HG02884 (cell line): ENCODE measurements at regions not wholly inside any gene's neighbourhood (a gene's known extent, or its start where the extent isn't known, plus 50 kb on each side); places are given as distances from the start of the nearest gene placed in this dataset.
"Not testable (repeated sequence)": the region's sequence is repeated elsewhere in the genome, so short reads cannot be mapped to it uniquely, and the experiment has no call there.

ENCODE experiments used
- ATAC-seq: cut with Tn5 transposase; IDR thresholded peaks from one replicate; pipeline ENCODE4 v1.9.1; 2021; ENCODE audit warnings: mild to moderate bottlenecking, moderate library complexity; ENCODE audit not compliant: unreplicated experiment

GRCh38 chr18:59980188-59980637 lies 80.4 kb downstream of the PMAIP1 start:
- no peak for ATAC-seq

- no peak for ATAC-seq
Observed at GRCh38 chr18:59971871-59972428, 72.2 kb downstream of the PMAIP1 start.

- ATAC-seq: not testable (repeated sequence)
Observed at GRCh38 chr18:59971144-59971543, 71.3 kb downstream of the PMAIP1 start.

- ATAC-seq: not testable (repeated sequence)
Observed at GRCh38 chr18:59969477-59970028, 69.8 kb downstream of the PMAIP1 start.

- ATAC-seq: no peak
Observed at GRCh38 chr18:59968583-59968982, 68.8 kb downstream of the PMAIP1 start.

- no peak for ATAC-seq
Observed at GRCh38 chr18:59967878-59968277, 68.1 kb downstream of the PMAIP1 start.

GRCh38 chr18:59966913-59967312 lies 67.1 kb downstream of the PMAIP1 start:
- ATAC-seq: no peak

GRCh38 chr18:59963229-59963628 lies 63.4 kb downstream of the PMAIP1 start:
- ATAC-seq: no peak

- ATAC-seq: peak; percentile 82
Observed at GRCh38 chr18:59961070-59961469, 61.3 kb downstream of the PMAIP1 start.

GRCh38 chr18:59960272-59960671 lies 60.5 kb downstream of the PMAIP1 start:
- no peak for ATAC-seq

- no peak for ATAC-seq
Observed at GRCh38 chr18:59959606-59960005, 59.8 kb downstream of the PMAIP1 start.

GRCh38 chr18:59959073-59959472 lies 59.3 kb downstream of the PMAIP1 start:
- ATAC-seq: no peak

- no peak for ATAC-seq
Observed at GRCh38 chr18:59957957-59958356, 58.2 kb downstream of the PMAIP1 start.

GRCh38 chr18:59954755-59955156 lies 55.0 kb downstream of the PMAIP1 start:
- no peak for ATAC-seq

GRCh38 chr18:59954241-59954640 lies 54.4 kb downstream of the PMAIP1 start:
- ATAC-seq: no peak
